Central memory CD8-positive, alpha-beta T cell (primary cell): ENCODE measurements at regions not wholly inside any gene's neighbourhood (a gene's known extent, or its start where the extent isn't known, plus 50 kb on each side); places are given as distances from the start of the nearest gene placed in this dataset.

Experiments
- ATAC-seq: fragments of 150-1000 bp; cut with Tn5 transposase; replicated peaks from 2 replicates; pipeline ENCODE4 v1.10.0; 2022; ENCODE audit warnings: mild to moderate bottlenecking, moderate FRiP score, moderate number of reproducible peaks; ENCODE audit not compliant: poor library complexity, severe bottlenecking; ENCODE audit errors: extremely low read depth
- DNase-seq, 2 donors: peaks; one replicate each; pipeline ENCODE4 v3.0.0; 2021; ENCODE audit warnings: low spot score in 2 of 2
- H3K27ac Mint-ChIP-seq: one replicate; pipeline ENCODE4 v1.8.0; 2022; ENCODE audit warnings: low read depth, mild to moderate bottlenecking, moderate library complexity, mixed read lengths
- H3K27me3 Mint-ChIP-seq: one replicate; pipeline ENCODE4 v1.8.0; 2022; ENCODE audit warnings: mixed read lengths
- H3K36me3 Mint-ChIP-seq: one replicate; pipeline ENCODE4 v1.8.0; 2022; ENCODE audit warnings: mild to moderate bottlenecking, moderate library complexity, mixed read lengths; ENCODE audit not compliant: insufficient read depth
- H3K4me1 Mint-ChIP-seq: one replicate; pipeline ENCODE4 v1.8.0; 2022; ENCODE audit warnings: mixed read lengths
- H3K4me3 Mint-ChIP-seq: one replicate; pipeline ENCODE4 v1.8.0; 2022; ENCODE audit warnings: mild to moderate bottlenecking, moderate library complexity, mixed read lengths
- H3K9me3 Mint-ChIP-seq: one replicate; pipeline ENCODE4 v1.8.0; 2022; ENCODE audit warnings: mixed read lengths

- Mint-ChIP-seq H3K36me3 (no peaks in the 10 kb centered on the region), H3K4me3 (no peak overlapping the region), H3K4me1 (no peaks in the 10 kb centered on the region), H3K27ac (no peak overlapping the region), H3K9me3 (no peaks in the 10 kb centered on the region), H3K27me3 (peaks cover 31% of the 10 kb centered on the region)
- no peak for DNase-seq
- ATAC-seq = no peak
Observed at GRCh38 chr4:82005158-82005557, 368.6 kb downstream of the HNRNPD start.

GRCh38 chr4:81997313-81997712 is 376.5 kb downstream of the HNRNPD start:
- Mint-ChIP-seq H3K27me3 (no peaks in the 10 kb centered on the region), H3K4me1 (no peaks in the 10 kb centered on the region), H3K27ac (no peak overlapping the region), H3K36me3 (no peaks in the 10 kb centered on the region), H3K9me3 (no peaks in the 10 kb centered on the region), H3K4me3 (no peak overlapping the region)
- DNase-seq = no peak
- no peak for ATAC-seq

GRCh38 chr4:81990898-81991297 is 382.9 kb downstream of the HNRNPD start:
- Mint-ChIP-seq H3K4me3 (no peak overlapping the region), H3K9me3 (no peaks in the 10 kb centered on the region), H3K27ac (no peak overlapping the region), H3K36me3 (no peaks in the 10 kb centered on the region), H3K4me1 (no peaks in the 10 kb centered on the region), H3K27me3 (peaks cover 38% of the 10 kb centered on the region)
- ATAC-seq (no peak), DNase-seq (no peak)

GRCh38 chr4:81990211-81990610 is 383.6 kb downstream of the HNRNPD start:
- Mint-ChIP-seq H3K9me3 (no peaks in the 10 kb centered on the region), H3K4me1 (no peaks in the 10 kb centered on the region), H3K27me3 (peaks cover 38% of the 10 kb centered on the region), H3K4me3 (no peak overlapping the region), H3K36me3 (no peaks in the 10 kb centered on the region), H3K27ac (no peak overlapping the region)
- ATAC-seq (no peak), DNase-seq (no peak)

GRCh38 chr4:81989202-81989601 is 384.6 kb downstream of the HNRNPD start:
- H3K27me3 Mint-ChIP-seq = peaks cover 38% of the 10 kb centered on the region
- DNase-seq (no peak), ATAC-seq (no peak)
- no peaks in the 10 kb centered on the region for H3K4me1 Mint-ChIP-seq
- no peaks in the 10 kb centered on the region for H3K36me3 Mint-ChIP-seq
- H3K27ac Mint-ChIP-seq = no peak overlapping the region
- H3K4me3 Mint-ChIP-seq = no peak overlapping the region
- no peaks in the 10 kb centered on the region for H3K9me3 Mint-ChIP-seq

- Mint-ChIP-seq H3K9me3 (no peaks in the 10 kb centered on the region), H3K4me1 (no peaks in the 10 kb centered on the region), H3K27ac (no peak overlapping the region), H3K36me3 (no peaks in the 10 kb centered on the region), H3K4me3 (no peak overlapping the region), H3K27me3 (peaks cover 38% of the 10 kb centered on the region)
- no peak for DNase-seq
- ATAC-seq = no peak
Observed at GRCh38 chr4:81988178-81988577, 385.6 kb downstream of the HNRNPD start.

GRCh38 chr4:81984746-81985145 is 389.0 kb downstream of the HNRNPD start:
- no peak overlapping the region for H3K27ac Mint-ChIP-seq
- H3K4me1 Mint-ChIP-seq = no peaks in the 10 kb centered on the region
- peaks cover 22% of the 10 kb centered on the region for H3K27me3 Mint-ChIP-seq
- H3K36me3 Mint-ChIP-seq = no peaks in the 10 kb centered on the region
- ATAC-seq (no peak), DNase-seq (no peak)
- H3K9me3 Mint-ChIP-seq = no peaks in the 10 kb centered on the region
- no peak overlapping the region for H3K4me3 Mint-ChIP-seq

GRCh38 chr4:81982846-81983540 is 390.8 kb downstream of the HNRNPD start:
- no peak for ATAC-seq
- H3K4me3 Mint-ChIP-seq = no peak overlapping the region
- H3K27me3 Mint-ChIP-seq = peaks cover 5% of the 10 kb centered on the region
- H3K4me1 Mint-ChIP-seq = no peaks in the 10 kb centered on the region
- H3K9me3 Mint-ChIP-seq = no peaks in the 10 kb centered on the region
- no peak overlapping the region for H3K27ac Mint-ChIP-seq
- no peak for DNase-seq
- H3K36me3 Mint-ChIP-seq = no peaks in the 10 kb centered on the region

- H3K4me3 Mint-ChIP-seq = no peak overlapping the region
- H3K27me3 Mint-ChIP-seq = no peaks in the 10 kb centered on the region
- H3K9me3 Mint-ChIP-seq = no peaks in the 10 kb centered on the region
- no peak overlapping the region for H3K27ac Mint-ChIP-seq
- H3K4me1 Mint-ChIP-seq = no peaks in the 10 kb centered on the region
- DNase-seq = no peak
- ATAC-seq = no peak
- no peaks in the 10 kb centered on the region for H3K36me3 Mint-ChIP-seq
Observed at GRCh38 chr4:81981218-81981617, 392.6 kb downstream of the HNRNPD start.

GRCh38 chr4:81974523-81974922 is 399.3 kb downstream of the HNRNPD start:
- no peak for DNase-seq
- Mint-ChIP-seq H3K27ac (no peak overlapping the region), H3K36me3 (no peaks in the 10 kb centered on the region), H3K27me3 (no peaks in the 10 kb centered on the region), H3K9me3 (no peaks in the 10 kb centered on the region), H3K4me1 (no peaks in the 10 kb centered on the region), H3K4me3 (no peak overlapping the region)
- no peak for ATAC-seq

GRCh38 chr4:81971637-81972381 is 402.0 kb downstream of the HNRNPD start:
- no peaks in the 10 kb centered on the region for H3K9me3 Mint-ChIP-seq
- no peak for ATAC-seq
- H3K27ac Mint-ChIP-seq = no peak overlapping the region
- H3K4me3 Mint-ChIP-seq = no peak overlapping the region
- DNase-seq = no peak
- H3K27me3 Mint-ChIP-seq = peaks cover 16% of the 10 kb centered on the region
- no peaks in the 10 kb centered on the region for H3K4me1 Mint-ChIP-seq
- H3K36me3 Mint-ChIP-seq = no peaks in the 10 kb centered on the region

GRCh38 chr4:81971061-81971460 is 402.7 kb downstream of the HNRNPD start:
- Mint-ChIP-seq H3K9me3 (no peaks in the 10 kb centered on the region), H3K4me1 (no peaks in the 10 kb centered on the region), H3K27ac (no peak overlapping the region), H3K27me3 (peaks cover 18% of the 10 kb centered on the region), H3K4me3 (no peak overlapping the region), H3K36me3 (no peaks in the 10 kb centered on the region)
- DNase-seq (no peak), ATAC-seq (no peak)

- no peak overlapping the region for H3K27ac Mint-ChIP-seq
- H3K9me3 Mint-ChIP-seq = no peaks in the 10 kb centered on the region
- no peak overlapping the region for H3K4me3 Mint-ChIP-seq
- DNase-seq (no peak), ATAC-seq (no peak)
- H3K36me3 Mint-ChIP-seq = no peaks in the 10 kb centered on the region
- peaks cover 18% of the 10 kb centered on the region for H3K27me3 Mint-ChIP-seq
- H3K4me1 Mint-ChIP-seq = no peaks in the 10 kb centered on the region
Observed at GRCh38 chr4:81970454-81970853, 403.3 kb downstream of the HNRNPD start.
